IMR-90 (cell line): ENCODE measurements at regions not wholly inside any gene's neighbourhood (a gene's known extent, or its start where the extent isn't known, plus 50 kb on each side); places are given as distances from the start of the nearest gene placed in this dataset.

Source experiments
- ATAC-seq: fragments of 200-7000 bp; cut with Tn5 transposase; 2 replicates; pipeline ENCODE4 v1.9.1; 2020; ENCODE audit warnings: low read depth, mild to moderate bottlenecking, moderate library complexity
- BruUV-seq: library from RNA; stranded (reverse); fragments of 400-500 nt; replicated peaks from 2 replicates; lab custom pipeline; 2021; lab: Mats Ljungman, UMichigan
- CTCF ChIA-PET: fragments of 300-600 bp; formaldehyde crosslinking; extraction: SDS; loops from one replicate; lab custom pipeline; 2021; ENCODE audit warnings: antibody characterized with exemption; lab: Yijun Ruan, JAX
- POLR2A ChIA-PET: fragments of 300-600 bp; sonication (Branson Sonifier 250); formaldehyde crosslinking; loops from one replicate; lab custom pipeline; 2022; ENCODE audit warnings: antibody characterized with exemption; ENCODE audit not compliant: unreplicated experiment; lab: Charles Lee
- DNase-seq: peaks from one replicate; pipeline ENCODE4 v3.0.0; 2013
- H2AFZ ChIP-seq: replicated peaks from 2 replicates; pipeline ENCODE3; 2013; ENCODE audit warnings: low read length, mild to moderate bottlenecking; ENCODE audit not compliant: poor library complexity
- H2AK5ac ChIP-seq: 2 replicates; pipeline ENCODE4 v1.6.1; 2013; ENCODE audit warnings: low read depth, low read length, inconsistent platforms
- H2AK9ac ChIP-seq: replicated peaks from 2 replicates; pipeline ENCODE3; 2013; ENCODE audit warnings: mild to moderate bottlenecking, low read depth, low read length, moderate library complexity; ENCODE audit not compliant: poor library complexity
- H2BK120ac ChIP-seq: 2 replicates; pipeline ENCODE4 v1.6.1; 2013; ENCODE audit warnings: low read depth, low read length, inconsistent platforms
- H2BK15ac ChIP-seq: 3 replicates; pipeline ENCODE4 v1.6.1; 2013; ENCODE audit warnings: low read depth, low read length, inconsistent platforms
- H2BK20ac ChIP-seq: 2 replicates; pipeline ENCODE4 v1.6.1; 2013; ENCODE audit warnings: low read depth, mild to moderate bottlenecking, inconsistent platforms, low read length, moderate library complexity
- H2BK5ac ChIP-seq: 2 replicates; pipeline ENCODE4 v1.6.1; 2013; ENCODE audit warnings: mild to moderate bottlenecking, low read depth, low read length, inconsistent platforms; ENCODE audit not compliant: poor library complexity, severe bottlenecking
- H3K14ac ChIP-seq: replicated peaks from 2 replicates; pipeline ENCODE4 v1.6.1; 2013; ENCODE audit warnings: low read depth, low read length, inconsistent platforms
- H3K18ac ChIP-seq: 2 replicates; pipeline ENCODE4 v1.6.1; 2013; ENCODE audit warnings: low read depth, low read length, control low read depth
- H3K23ac ChIP-seq: 2 replicates; pipeline ENCODE4 v1.6.1; 2013; ENCODE audit warnings: low read depth, low read length, inconsistent platforms
- H3K27ac ChIP-seq: 2 replicates; pipeline ENCODE4 v1.5.1; 2013; ENCODE audit warnings: mild to moderate bottlenecking, control low read depth, low read length; ENCODE audit not compliant: insufficient read depth
- H3K27me3 ChIP-seq: 2 replicates; pipeline ENCODE4 v1.6.1; 2013; ENCODE audit warnings: low read length; ENCODE audit not compliant: control insufficient read depth, insufficient read depth
- H3K36me3 ChIP-seq: 2 replicates; pipeline ENCODE4 v1.6.1; 2013; ENCODE audit warnings: low read length, mixed read lengths; ENCODE audit not compliant: control insufficient read depth, insufficient read depth
- H3K4ac ChIP-seq: 2 replicates; pipeline ENCODE4 v1.6.1; 2013; ENCODE audit warnings: low read depth, low read length, inconsistent platforms
- H3K4me1 ChIP-seq: 2 replicates; pipeline ENCODE4 v1.6.1; 2013; ENCODE audit warnings: low read length, mixed read lengths; ENCODE audit not compliant: control insufficient read depth, insufficient read depth
- H3K4me2 ChIP-seq: 2 replicates; pipeline ENCODE4 v1.6.1; 2013; ENCODE audit warnings: low read depth, mild to moderate bottlenecking, control low read depth, low read length, moderate library complexity
- H3K4me3 ChIP-seq: 2 replicates; pipeline ENCODE4 v1.5.1; 2013; ENCODE audit warnings: low read depth, mild to moderate bottlenecking, control low read depth, low read length, moderate library complexity; ENCODE audit not compliant: insufficient read depth
- H3K56ac ChIP-seq: 2 replicates; pipeline ENCODE4 v1.6.1; 2013; ENCODE audit warnings: low read length, inconsistent platforms; ENCODE audit not compliant: insufficient read depth; ENCODE audit errors: extremely low read depth
- H3K79me1 ChIP-seq, 2 experiments: 2 replicates each; pipeline ENCODE4 v1.6.1; 2013; ENCODE audit warnings: low read length in 2 of 2, inconsistent platforms in 1 of 2, low read depth in 1 of 2
- H3K9ac ChIP-seq: 2 replicates; pipeline ENCODE4 v1.6.1; 2013; ENCODE audit warnings: low read depth, low read length, control low read depth
- H3K9me1 ChIP-seq: 2 replicates; pipeline ENCODE4 v1.6.1; 2013; ENCODE audit warnings: low read length, inconsistent platforms; ENCODE audit not compliant: insufficient read depth
- H3K9me3 ChIP-seq: 2 replicates; pipeline ENCODE4 v1.6.1; 2013; ENCODE audit warnings: low read length; ENCODE audit not compliant: control insufficient read depth, insufficient read depth
- H4K20me1 ChIP-seq: 2 replicates; pipeline ENCODE4 v1.6.1; 2013; ENCODE audit warnings: low read length, inconsistent platforms; ENCODE audit not compliant: insufficient read depth
- H4K5ac ChIP-seq: 2 replicates; pipeline ENCODE4 v1.6.1; 2013; ENCODE audit warnings: mild to moderate bottlenecking, low read depth, low read length, control low read depth
- H4K8ac ChIP-seq, 2 experiments: 2 replicates each; pipeline ENCODE4 v1.6.1; 2013; ENCODE audit warnings: low read depth in 2 of 2, low read length in 2 of 2, control low read depth in 1 of 2, inconsistent platforms in 1 of 2
- H4K91ac ChIP-seq: 2 replicates; pipeline ENCODE4 v1.6.1; 2013; ENCODE audit warnings: low read depth, low read length, inconsistent platforms; ENCODE audit not compliant: insufficient read depth
- BHLHE40 ChIP-seq: fragments of 150-350 bp; IDR thresholded peaks from 2 replicates; pipeline ENCODE4 v1.6.1; 2016; ENCODE audit warnings: mild to moderate bottlenecking, low read depth, low read length
- CEBPB ChIP-seq: IDR thresholded peaks from 2 replicates; pipeline ENCODE4 v1.6.1; 2012; ENCODE audit warnings: low read depth, low read length, improper control_type of control experiment
- MAFK ChIP-seq: IDR thresholded peaks from 2 replicates; pipeline ENCODE4 v1.6.1; 2012; ENCODE audit warnings: low read depth, low read length, improper control_type of control experiment
- MAZ ChIP-seq: IDR thresholded peaks from 2 replicates; pipeline ENCODE4 v1.6.1; 2012; ENCODE audit warnings: low read depth, mild to moderate bottlenecking, low read length, improper control_type of control experiment, moderate library complexity, borderline replicate concordance
- MXI1 ChIP-seq: IDR thresholded peaks from 2 replicates; pipeline ENCODE4 v1.6.1; 2012; ENCODE audit warnings: low read depth, mild to moderate bottlenecking, low read length, moderate library complexity, borderline replicate concordance
- NFE2L2 ChIP-seq: fragments of 150-350 bp; IDR thresholded peaks from 2 replicates; pipeline ENCODE4 v1.6.1; 2016; ENCODE audit warnings: low read depth, mild to moderate bottlenecking, low read length
- POLR2A ChIP-seq: IDR thresholded peaks from 2 replicates; pipeline ENCODE4 v1.6.1; 2012; ENCODE audit warnings: mild to moderate bottlenecking, low read depth, low read length
- RCOR1 ChIP-seq: IDR thresholded peaks from 2 replicates; pipeline ENCODE4 v1.6.1; 2012; ENCODE audit warnings: mild to moderate bottlenecking, low read length, improper control_type of control experiment; ENCODE audit not compliant: insufficient replicate concordance
- USF2 ChIP-seq: fragments of 150-350 bp; IDR thresholded peaks from 2 replicates; pipeline ENCODE4 v1.6.1; 2017; ENCODE audit warnings: mild to moderate bottlenecking, antibody characterized with exemption, low read length, low read depth
- WGBS, 2 experiments: methylation state at CpG; one replicate each; pipeline versions ENCODE4 v1.1.5 to v1.1.7; 2013; ENCODE audit warnings: missing lambda C conversion rate in 2 of 2; ENCODE audit not compliant: insufficient read length in 1 of 2; ENCODE audit errors: extremely low coverage in 2 of 2; 5-methylcytosine and 5-hydroxymethylcytosine counted together
- dilution Hi-C: fragments of 300-500 bp; cut with HindIII; formaldehyde crosslinking; loops from one replicate; pipeline ENCODE4 v1.14.3; 2018; ENCODE audit warnings: low sequenced_read_pairs; ENCODE audit not compliant: unreplicated experiment
- in situ Hi-C: fragments of 300-500 bp; cut with MboI; formaldehyde crosslinking; loops from 3 replicates; pipeline ENCODE4 v1.14.3; 2019; ENCODE audit warnings: low sequenced_read_pairs, inconsistent platforms, mixed read lengths
- intact Hi-C: fragments of 100-400 bp; cut with micrococcal nuclease; formaldehyde crosslinking; loops from 2 replicates; pipeline ENCODE4 v1.10.0; 2022
- TF ChIP-seq, protein P1 (sequence below): fragments of 150-350 bp; IDR thresholded peaks from 2 replicates; pipeline ENCODE4 v1.6.1; 2016; ENCODE audit warnings: low read depth, mild to moderate bottlenecking, low read length, moderate library complexity, borderline replicate concordance

GRCh38 chr18:6561016-6561415 is 146.3 kb upstream of the L3MBTL4 start:
- no peak overlapping the region for H2AK9ac ChIP-seq
- no peak overlapping the region for H3K4me3 ChIP-seq
- no peak overlapping the region for H3K4ac ChIP-seq
- intact Hi-C loops (loop anchor here (5.0 kb wide), 3 partner anchors 66 to 326 kb away; no protein-coding TSS in a partner anchor), in situ Hi-C loops (no loop called here), dilution Hi-C loops (no loop called here)
- no peak overlapping the region for H4K8ac ChIP-seq
- peaks cover 3% of the 10 kb centered on the region; the same call in 1 of the 2 replicates for H3K4me1 ChIP-seq
- no peaks in the 10 kb centered on the region for H3K36me3 ChIP-seq
- no peaks in the 10 kb centered on the region for H3K79me1 ChIP-seq
- TF ChIP-seq CEBPB (no peak), MXI1 (no peak), MAZ (no peak), MAFK (no peak), POLR2A (no peak), NFE2L2 (no peak), RCOR1 (no peak), USF2 (no peak), BHLHE40 (no peak)
- TF ChIP-seq, protein P1, sequence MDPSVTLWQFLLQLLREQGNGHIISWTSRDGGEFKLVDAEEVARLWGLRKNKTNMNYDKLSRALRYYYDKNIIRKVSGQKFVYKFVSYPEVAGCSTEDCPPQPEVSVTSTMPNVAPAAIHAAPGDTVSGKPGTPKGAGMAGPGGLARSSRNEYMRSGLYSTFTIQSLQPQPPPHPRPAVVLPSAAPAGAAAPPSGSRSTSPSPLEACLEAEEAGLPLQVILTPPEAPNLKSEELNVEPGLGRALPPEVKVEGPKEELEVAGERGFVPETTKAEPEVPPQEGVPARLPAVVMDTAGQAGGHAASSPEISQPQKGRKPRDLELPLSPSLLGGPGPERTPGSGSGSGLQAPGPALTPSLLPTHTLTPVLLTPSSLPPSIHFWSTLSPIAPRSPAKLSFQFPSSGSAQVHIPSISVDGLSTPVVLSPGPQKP = no peak
- H3K27ac ChIP-seq = peak overlapping the region; percentile 32; the same call in 1 of the 2 replicates
- no peak overlapping the region for H3K23ac ChIP-seq
- WGBS, 2 experiments = no CpG with 5 or more reads among the region's 9 CpGs
- H2BK20ac ChIP-seq = peak overlapping the region; percentile 5; the same call in 1 of the 2 replicates
- CTCF ChIA-PET = interaction anchor here (1.1 to 1.2 kb wide), 2 partner anchors 17 to 325 kb away, joined by 3 read pairs; no protein-coding TSS in a partner anchor
- H4K5ac ChIP-seq = no peak overlapping the region; the same call in 1 of the 2 replicates
- no peaks in the 10 kb centered on the region for H4K20me1 ChIP-seq
- no peak overlapping the region for H2AFZ ChIP-seq
- DNase-seq = no peak
- no peak overlapping the region for H3K56ac ChIP-seq
- H3K9ac ChIP-seq = no peak overlapping the region
- no peaks in the 10 kb centered on the region for H3K9me1 ChIP-seq
- no TSS peak for BruUV-seq
- POLR2A ChIA-PET = no interaction called here
- no peak overlapping the region for H2BK5ac ChIP-seq
- no peak for ATAC-seq
- no peak overlapping the region for H3K4me2 ChIP-seq
- 0 out of 2 replicates have a peak overlapping the region, but pooled peaks have one; percentile 8 for H2BK120ac ChIP-seq
- H4K91ac ChIP-seq = no peak overlapping the region
- no peak overlapping the region for H2AK5ac ChIP-seq
- no peak overlapping the region for H2BK15ac ChIP-seq
- H3K14ac ChIP-seq = no peak overlapping the region
- peak overlapping the region; percentile 33; the same call in 1 of the 2 replicates for H3K18ac ChIP-seq
- H3K27me3 ChIP-seq = no peaks in the 10 kb centered on the region
- no peaks in the 10 kb centered on the region for H3K9me3 ChIP-seq
